PC-9 (cell line): ENCODE measurements at regions not wholly inside any gene's neighbourhood (a gene's known extent, or its start where the extent isn't known, plus 50 kb on each side); places are given as distances from the start of the nearest gene placed in this dataset.

Experiments used
- BruUV-seq: library from RNA; stranded (reverse); fragments of 400-500 nt; replicated peaks from 2 replicates; lab custom pipeline; 2021; lab: Mats Ljungman, UMichigan
- CTCF ChIA-PET: fragments of 300-600 bp; sonication (Branson Sonifier 250); formaldehyde crosslinking; loops from one replicate; lab custom pipeline; 2022; ENCODE audit warnings: antibody characterized with exemption; lab: Charles Lee
- POLR2A ChIA-PET: fragments of 300-600 bp; sonication (Branson Sonifier 250); formaldehyde crosslinking; loops from one replicate; lab custom pipeline; 2022; ENCODE audit warnings: antibody characterized with exemption; ENCODE audit not compliant: unreplicated experiment; lab: Charles Lee
- DNase-seq, 2 experiments: peaks; one replicate each; pipeline versions ENCODE4 v3.0.0 to v3.0.0-alpha.2; 2015 to 2022; ENCODE audit warnings: mixed read lengths in 1 of 2
- H2AFZ ChIP-seq: fragments of 200-600 bp; sonication (generic); 2 replicates; pipeline ENCODE4 v1.8.1; 2017; ENCODE audit warnings: antibody characterized with exemption
- H3F3A ChIP-seq: fragments of 200-600 bp; sonication (generic); 2 replicates; pipeline ENCODE4 v1.8.1; 2017; ENCODE audit warnings: antibody characterized with exemption, mild to moderate bottlenecking, low read depth; ENCODE audit not compliant: insufficient read depth
- H3K27ac ChIP-seq: fragments of 200-600 bp; sonication (generic); 2 replicates; pipeline ENCODE4 v1.6.1; 2016; ENCODE audit warnings: mixed run types
- H3K27me3 ChIP-seq: fragments of 200-600 bp; sonication (generic); 2 replicates; pipeline ENCODE4 v1.6.1; 2016; ENCODE audit warnings: low read depth, mixed run types; ENCODE audit not compliant: insufficient read depth
- H3K36me3 ChIP-seq: fragments of 200-600 bp; sonication (generic); 2 replicates; pipeline ENCODE4 v1.6.1; 2016; ENCODE audit warnings: low read depth, mixed run types
- H3K4me1 ChIP-seq: fragments of 200-600 bp; sonication (generic); replicated peaks from 2 replicates; pipeline ENCODE4 v1.6.1; 2016; ENCODE audit warnings: mixed run types; ENCODE audit not compliant: insufficient read depth
- H3K4me2 ChIP-seq: fragments of 200-600 bp; sonication (generic); 2 replicates; pipeline ENCODE4 v1.6.1; 2017; ENCODE audit warnings: mixed run types
- H3K4me3 ChIP-seq: fragments of 200-600 bp; sonication (generic); 2 replicates; pipeline ENCODE4 v1.6.1; 2016; ENCODE audit warnings: mixed run types
- H3K79me2 ChIP-seq: fragments of 200-600 bp; sonication (generic); 2 replicates; pipeline ENCODE4 v1.6.1; 2017; ENCODE audit warnings: low read depth, mixed run types
- H3K9me2 ChIP-seq: fragments of 200-600 bp; sonication (generic); 2 replicates; pipeline ENCODE4 v1.8.1; 2017; ENCODE audit warnings: mild to moderate bottlenecking; ENCODE audit not compliant: insufficient read depth
- H3K9me3 ChIP-seq: fragments of 200-600 bp; sonication (generic); 2 replicates; pipeline ENCODE4 v1.8.1; 2016; ENCODE audit warnings: low read depth; ENCODE audit not compliant: insufficient read depth
- H4K20me1 ChIP-seq: fragments of 200-600 bp; sonication (generic); 2 replicates; pipeline ENCODE4 v1.8.1; 2017; ENCODE audit not compliant: insufficient read depth
- CTCF ChIP-seq: fragments of 200-600 bp; sonication (generic); conservative IDR thresholded peaks from 2 replicates; pipeline ENCODE4 v1.6.1; 2017; ENCODE audit warnings: mixed run types, antibody characterized with exemption, mild to moderate bottlenecking, moderate library complexity
- EZH2 ChIP-seq: fragments of 200-600 bp; sonication (generic); IDR thresholded peaks from 2 replicates; pipeline ENCODE4 v1.8.0; 2017; ENCODE audit warnings: antibody characterized with exemption, low read depth
- intact Hi-C: fragments of 100-400 bp; cut with micrococcal nuclease; formaldehyde crosslinking; loops from one replicate; pipeline ENCODE4 v1.10.0; 2022; ENCODE audit not compliant: unreplicated experiment

GRCh38 chr11:133681901-133682300 is 149.6 kb upstream of the OPCML start:
- H3K27me3 ChIP-seq: 0 out of 2 replicates have a peak, but pooled peaks cover 18% of the 10 kb centered on the region
- no peak for DNase-seq
- no peaks in the 10 kb centered on the region for H3K79me2 ChIP-seq
- H3K27ac ChIP-seq: no peak overlapping the region
- no peaks in the 10 kb centered on the region for H3K4me1 ChIP-seq
- no peaks in the 10 kb centered on the region for H3F3A ChIP-seq
- TF ChIP-seq CTCF (no peak), EZH2 (no peak)
- H3K4me2 ChIP-seq: no peak overlapping the region
- no peaks in the 10 kb centered on the region for H3K9me2 ChIP-seq
- CTCF ChIA-PET: no interaction called here
- intact Hi-C loops: no loop called here
- no TSS peak for BruUV-seq
- H3K36me3 ChIP-seq: no peaks in the 10 kb centered on the region
- H2AFZ ChIP-seq: no peak overlapping the region
- POLR2A ChIA-PET: no interaction called here
- no peak overlapping the region for H3K4me3 ChIP-seq
- H3K9me3 ChIP-seq: no peaks in the 10 kb centered on the region
- H4K20me1 ChIP-seq: no peaks in the 10 kb centered on the region

- no peak for DNase-seq
- Histone ChIP-seq H2AFZ (no peak overlapping the region), H3K4me2 (no peak overlapping the region), H3K9me2 (no peaks in the 10 kb centered on the region), H3K4me3 (no peak overlapping the region), H3K27me3 (0 out of 2 replicates have a peak, but pooled peaks cover 18% of the 10 kb centered on the region), H4K20me1 (no peaks in the 10 kb centered on the region), H3K4me1 (no peaks in the 10 kb centered on the region), H3F3A (no peaks in the 10 kb centered on the region), H3K79me2 (no peaks in the 10 kb centered on the region), H3K36me3 (no peaks in the 10 kb centered on the region), H3K27ac (no peak overlapping the region), H3K9me3 (no peaks in the 10 kb centered on the region)
- no TSS peak for BruUV-seq
- TF ChIP-seq EZH2 (no peak), CTCF (no peak)
- POLR2A ChIA-PET: no interaction called here
- intact Hi-C loops: no loop called here
- CTCF ChIA-PET: no interaction called here
Measured at GRCh38 chr11:133679896-133680295, 147.6 kb upstream of the OPCML start.

GRCh38 chr11:133678191-133678590 is 145.9 kb upstream of the OPCML start:
- Histone ChIP-seq H3K27ac (no peak overlapping the region), H2AFZ (no peak overlapping the region), H3K79me2 (no peaks in the 10 kb centered on the region), H3K9me2 (no peaks in the 10 kb centered on the region), H3K9me3 (no peaks in the 10 kb centered on the region), H4K20me1 (no peaks in the 10 kb centered on the region), H3K36me3 (no peaks in the 10 kb centered on the region), H3K27me3 (0 out of 2 replicates have a peak, but pooled peaks cover 18% of the 10 kb centered on the region), H3K4me3 (no peak overlapping the region), H3F3A (no peaks in the 10 kb centered on the region), H3K4me2 (no peak overlapping the region), H3K4me1 (no peaks in the 10 kb centered on the region)
- TF ChIP-seq CTCF (no peak), EZH2 (no peak)
- DNase-seq: no peak
- ChIA-PET POLR2A (no interaction called here), CTCF (no interaction called here)
- intact Hi-C loops: no loop called here
- BruUV-seq: no TSS peak
